Caco-2 (cell line): ENCODE measurements at regions not wholly inside any gene's neighbourhood (a gene's known extent, or its start where the extent isn't known, plus 50 kb on each side); places are given as distances from the start of the nearest gene placed in this dataset.

Experiments used
- BruUV-seq: library from RNA; stranded (reverse); fragments of 400-500 nt; replicated peaks from 2 replicates; lab custom pipeline; 2021; lab: Mats Ljungman, UMichigan
- CTCF ChIA-PET: fragments of 300-600 bp; sonication (Branson Sonifier 250); formaldehyde crosslinking; loops from one replicate; lab custom pipeline; 2022; ENCODE audit warnings: antibody characterized with exemption; lab: Charles Lee
- POLR2A ChIA-PET: fragments of 300-600 bp; sonication (Branson Sonifier 250); formaldehyde crosslinking; loops from one replicate; lab custom pipeline; 2022; ENCODE audit warnings: antibody characterized with exemption; lab: Charles Lee
- DNase-seq, 2 experiments: peaks; one replicate each; pipeline versions ENCODE4 v3.0.0 to v3.0.0-alpha.2; 2020 to 2022
- H3K27me3 ChIP-seq: replicated peaks from 2 replicates; pipeline ENCODE4 v1.6.0; 2011; ENCODE audit warnings: low read length; ENCODE audit not compliant: control insufficient read depth, insufficient read depth
- H3K36me3 ChIP-seq: 2 replicates; pipeline ENCODE4 v1.5.1; 2011; ENCODE audit warnings: low read length; ENCODE audit not compliant: control insufficient read depth, insufficient read depth
- H3K4me1 ChIP-seq: fragments of 250-450 bp; sonication (Bioruptor Pico); 2 replicates; pipeline ENCODE4 v1.5.1; 2020; ENCODE audit warnings: mild to moderate bottlenecking
- H3K4me3 ChIP-seq: 2 replicates; pipeline ENCODE4 v1.5.1; 2011; ENCODE audit warnings: low read depth, mild to moderate bottlenecking, control low read depth, low read length
- H3K9me3 ChIP-seq: fragments of 250-450 bp; sonication (Bioruptor Pico); 2 replicates; pipeline ENCODE4 v1.5.1; 2020; ENCODE audit warnings: mild to moderate bottlenecking, moderate library complexity
- H3K27ac Mint-ChIP-seq: one replicate; pipeline ENCODE4 v1.8.0; 2022; ENCODE audit warnings: mixed read lengths; ENCODE audit not compliant: unreplicated experiment
- H3K27me3 Mint-ChIP-seq: one replicate; pipeline ENCODE4 v1.8.0; 2022; ENCODE audit warnings: mixed read lengths; ENCODE audit not compliant: insufficient read depth, unreplicated experiment
- H3K36me3 Mint-ChIP-seq: one replicate; pipeline ENCODE4 v1.8.0; 2022; ENCODE audit warnings: mild to moderate bottlenecking, mixed read lengths; ENCODE audit not compliant: insufficient read depth, unreplicated experiment
- H3K4me1 Mint-ChIP-seq: one replicate; pipeline ENCODE4 v1.8.0; 2022; ENCODE audit warnings: low read depth, mixed read lengths; ENCODE audit not compliant: unreplicated experiment
- H3K4me3 Mint-ChIP-seq: one replicate; pipeline ENCODE4 v1.8.0; 2022; ENCODE audit warnings: mild to moderate bottlenecking, moderate library complexity, mixed read lengths; ENCODE audit not compliant: unreplicated experiment
- H3K9me3 Mint-ChIP-seq: one replicate; pipeline ENCODE4 v1.8.0; 2022; ENCODE audit warnings: mixed read lengths; ENCODE audit not compliant: unreplicated experiment
- CTCF ChIP-seq, 2 experiments: fragments of 200-600 bp in 1 of 2; IDR thresholded peaks; 1 replicate in 1 of 2; 2 replicates in 1 of 2; pipeline versions ENCODE4 v1.5.1 to v1.8.0; 2011 to 2022; ENCODE audit warnings: antibody characterized with exemption in 1 of 2, control low read depth in 1 of 2, inconsistent platforms in 1 of 2, low read depth in 1 of 2, low read length in 1 of 2, mild to moderate bottlenecking in 1 of 2, moderate library complexity in 1 of 2; ENCODE audit not compliant: insufficient read depth in 1 of 2, severe bottlenecking in 1 of 2, unreplicated experiment in 1 of 2
- intact Hi-C: fragments of 100-400 bp; cut with micrococcal nuclease; formaldehyde crosslinking; loops from one replicate; pipeline ENCODE4 v1.10.0; 2022; ENCODE audit not compliant: unreplicated experiment

- Mint-ChIP-seq H3K4me3 (peak overlapping the region; percentile 69), H3K9me3 (no peaks in the 10 kb centered on the region), H3K36me3 (no peaks in the 10 kb centered on the region), H3K4me1 (peaks cover 46% of the 10 kb centered on the region), H3K27ac (peak overlapping the region; percentile 76), H3K27me3 (no peaks in the 10 kb centered on the region)
- Histone ChIP-seq H3K36me3 (no peaks in the 10 kb centered on the region), H3K4me1 (peaks cover 51% of the 10 kb centered on the region), H3K4me3 (no peak overlapping the region), H3K27me3 (no peaks in the 10 kb centered on the region; the same call in 1 of the 2 replicates), H3K9me3 (no peaks in the 10 kb centered on the region)
- no peak for TF ChIP-seq CTCF (IDR thresholded peaks at IDR 0.05; ENCODE audit: insufficient read depth in 1 of 2, low read depth in 1 of 2, low read length in 1 of 2, severe bottlenecking in 1 of 2, unreplicated experiment in 1 of 2)
- peak; percentile 74 to 87 for DNase-seq
- BruUV-seq: no TSS peak
- ChIA-PET CTCF (no interaction called here), POLR2A (no interaction called here)
- intact Hi-C loops: loop anchor here (1.0 to 2.0 kb wide), 3 partner anchors 10 to 131 kb away; no protein-coding TSS in a partner anchor
Observed at GRCh38 chr13:105969761-105970160, 565.7 kb downstream of the EFNB2 start.

GRCh38 chr13:105965910-105966309 is 569.6 kb downstream of the EFNB2 start:
- H3K27me3 Mint-ChIP-seq: no peaks in the 10 kb centered on the region
- CTCF ChIA-PET: no interaction called here
- no TSS peak for BruUV-seq

GRCh38 chr13:105962080-105962479 is 573.4 kb downstream of the EFNB2 start:
- POLR2A ChIA-PET: no interaction called here
- Mint-ChIP-seq H3K4me1 (no peaks in the 10 kb centered on the region), H3K9me3 (no peaks in the 10 kb centered on the region), H3K27ac (no peak overlapping the region), H3K27me3 (no peaks in the 10 kb centered on the region), H3K36me3 (no peaks in the 10 kb centered on the region), H3K4me3 (no peak overlapping the region)
- TF ChIP-seq CTCF (IDR thresholded peaks at IDR 0.05; ENCODE audit: insufficient read depth in 1 of 2, low read depth in 1 of 2, low read length in 1 of 2, severe bottlenecking in 1 of 2, unreplicated experiment in 1 of 2): no peak
- intact Hi-C loops: no loop called here
- no peak overlapping the region for H3K4me3 ChIP-seq
- CTCF ChIA-PET: no interaction called here
- no peaks in the 10 kb centered on the region for H3K36me3 ChIP-seq
- no peaks in the 10 kb centered on the region for H3K27me3 ChIP-seq
- no peak for DNase-seq
- BruUV-seq: no TSS peak
- H3K9me3 ChIP-seq: no peaks in the 10 kb centered on the region
- no peaks in the 10 kb centered on the region for H3K4me1 ChIP-seq

More at GRCh38 chr13:105965910-105966309, 569.6 kb downstream of the EFNB2 start:
- Mint-ChIP-seq H3K4me3 (no peak overlapping the region), H3K27ac (no peak overlapping the region), H3K4me1 (peaks cover 22% of the 10 kb centered on the region), H3K9me3 (no peaks in the 10 kb centered on the region), H3K36me3 (no peaks in the 10 kb centered on the region)
- Histone ChIP-seq H3K4me3 (no peak overlapping the region), H3K27me3 (no peaks in the 10 kb centered on the region), H3K36me3 (no peaks in the 10 kb centered on the region), H3K9me3 (no peaks in the 10 kb centered on the region), H3K4me1 (peaks cover 29% of the 10 kb centered on the region)
- no peak for DNase-seq
- no peak for TF ChIP-seq CTCF (IDR thresholded peaks at IDR 0.05; ENCODE audit: insufficient read depth in 1 of 2, low read depth in 1 of 2, low read length in 1 of 2, severe bottlenecking in 1 of 2, unreplicated experiment in 1 of 2)
- POLR2A ChIA-PET: no interaction called here
- intact Hi-C loops: no loop called here
